Osteocyte (in vitro differentiated cells): ENCODE measurements at regions not wholly inside any gene's neighbourhood (a gene's known extent, or its start where the extent isn't known, plus 50 kb on each side); places are given as distances from the start of the nearest gene placed in this dataset.

ENCODE experiments used
- DNase-seq: peaks from one replicate; pipeline ENCODE4 v3.0.0; 2021; ENCODE audit warnings: mixed read lengths; ENCODE audit not compliant: unreplicated experiment; ENCODE audit errors: extremely low spot score
- H3K27ac Mint-ChIP-seq: one replicate; pipeline ENCODE4 v1.8.0; 2021; ENCODE audit warnings: mild to moderate bottlenecking, mixed read lengths; ENCODE audit not compliant: unreplicated experiment
- H3K27me3 Mint-ChIP-seq: one replicate; pipeline ENCODE4 v1.8.0; 2021; ENCODE audit warnings: mixed read lengths; ENCODE audit not compliant: unreplicated experiment
- H3K36me3 Mint-ChIP-seq: one replicate; pipeline ENCODE4 v1.8.0; 2021; ENCODE audit warnings: mixed read lengths; ENCODE audit not compliant: unreplicated experiment
- H3K4me1 Mint-ChIP-seq: one replicate; pipeline ENCODE4 v1.8.0; 2021; ENCODE audit warnings: mixed read lengths; ENCODE audit not compliant: unreplicated experiment
- H3K4me3 Mint-ChIP-seq: one replicate; pipeline ENCODE4 v1.8.0; 2021; ENCODE audit warnings: mild to moderate bottlenecking, moderate library complexity, mixed read lengths; ENCODE audit not compliant: unreplicated experiment
- H3K9me3 Mint-ChIP-seq: one replicate; pipeline ENCODE4 v1.8.0; 2021; ENCODE audit warnings: mixed read lengths; ENCODE audit not compliant: unreplicated experiment
- TF ChIP-seq, protein P1 (sequence below): fragments of 200-600 bp; sonication (generic); IDR thresholded peaks from 2 replicates; pipeline ENCODE4 v1.5.0; 2021; ENCODE audit warnings: antibody characterized with exemption, mild to moderate bottlenecking, moderate library complexity

DNA sequence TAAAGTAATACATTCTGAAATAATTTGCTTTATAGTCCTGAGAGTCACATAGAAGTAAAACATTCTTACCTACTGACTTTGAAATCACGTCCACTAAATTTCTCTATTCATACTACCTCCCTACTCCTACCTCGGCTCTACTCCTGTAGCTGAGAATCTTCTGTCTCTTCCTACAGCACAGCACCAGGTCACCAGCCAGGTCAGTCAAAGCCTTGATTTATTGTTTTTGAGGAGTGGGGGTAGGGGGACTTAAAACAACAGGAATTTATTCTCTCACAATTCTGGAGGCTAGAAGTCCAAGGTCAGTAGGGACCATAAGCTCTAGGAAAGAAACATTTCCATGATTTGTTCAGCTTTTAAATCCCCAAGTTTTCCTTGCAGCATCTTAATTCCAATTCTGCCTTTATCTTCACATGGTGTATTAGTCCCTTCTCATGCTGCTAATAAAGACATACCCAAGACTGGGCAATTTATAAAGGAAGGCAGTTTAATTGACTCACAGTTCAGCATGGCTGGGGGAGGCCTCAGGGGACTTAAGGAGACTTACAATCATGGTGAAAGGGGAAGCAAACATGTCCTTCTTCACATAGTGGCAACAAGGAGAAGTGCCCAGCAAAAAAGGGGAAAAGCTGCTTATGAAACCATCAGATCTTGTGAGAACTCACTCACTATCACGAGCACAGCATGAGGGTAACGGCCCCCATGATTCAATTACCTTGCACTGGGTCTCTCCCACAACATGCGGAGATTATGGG, 49.6 kb upstream of the CCNG1 start:
- DNase-seq, result no peak
- H3K9me3 Mint-ChIP-seq, result peaks cover 10% of the 10 kb centered on the region
- TF ChIP-seq, protein P1, sequence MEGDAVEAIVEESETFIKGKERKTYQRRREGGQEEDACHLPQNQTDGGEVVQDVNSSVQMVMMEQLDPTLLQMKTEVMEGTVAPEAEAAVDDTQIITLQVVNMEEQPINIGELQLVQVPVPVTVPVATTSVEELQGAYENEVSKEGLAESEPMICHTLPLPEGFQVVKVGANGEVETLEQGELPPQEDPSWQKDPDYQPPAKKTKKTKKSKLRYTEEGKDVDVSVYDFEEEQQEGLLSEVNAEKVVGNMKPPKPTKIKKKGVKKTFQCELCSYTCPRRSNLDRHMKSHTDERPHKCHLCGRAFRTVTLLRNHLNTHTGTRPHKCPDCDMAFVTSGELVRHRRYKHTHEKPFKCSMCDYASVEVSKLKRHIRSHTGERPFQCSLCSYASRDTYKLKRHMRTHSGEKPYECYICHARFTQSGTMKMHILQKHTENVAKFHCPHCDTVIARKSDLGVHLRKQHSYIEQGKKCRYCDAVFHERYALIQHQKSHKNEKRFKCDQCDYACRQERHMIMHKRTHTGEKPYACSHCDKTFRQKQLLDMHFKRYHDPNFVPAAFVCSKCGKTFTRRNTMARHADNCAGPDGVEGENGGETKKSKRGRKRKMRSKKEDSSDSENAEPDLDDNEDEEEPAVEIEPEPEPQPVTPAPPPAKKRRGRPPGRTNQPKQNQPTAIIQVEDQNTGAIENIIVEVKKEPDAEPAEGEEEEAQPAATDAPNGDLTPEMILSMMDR, result no peak
- no peak overlapping the region for H3K27ac Mint-ChIP-seq
- H3K36me3 Mint-ChIP-seq, result no peaks in the 10 kb centered on the region
- no peaks in the 10 kb centered on the region for H3K4me1 Mint-ChIP-seq
- H3K27me3 Mint-ChIP-seq, result peaks cover 12% of the 10 kb centered on the region
- H3K4me3 Mint-ChIP-seq, result no peak overlapping the region
